Neural cell (in vitro differentiated cells): ENCODE measurements at regions not wholly inside any gene's neighbourhood (a gene's known extent, or its start where the extent isn't known, plus 50 kb on each side); places are given as distances from the start of the nearest gene placed in this dataset.

Experiments
- H2AFZ ChIP-seq: fragments of 200-600, 300-800 bp; sonication (generic), shearing (Covaris generic); 2 replicates; pipeline ENCODE4 v1.6.0; 2014; ENCODE audit warnings: low read depth, mild to moderate bottlenecking, antibody characterized with exemption, low read length, moderate library complexity
- H3F3A ChIP-seq: fragments of 200-600 bp; shearing (Covaris generic); 2 replicates; pipeline ENCODE4 v1.6.1; 2016; ENCODE audit warnings: mild to moderate bottlenecking, moderate library complexity, mixed read lengths, antibody characterized with exemption, low read length; ENCODE audit not compliant: insufficient read depth, poor library complexity, severe bottlenecking
- H3K27ac ChIP-seq: fragments of 200-600, 300-800 bp; sonication (generic), shearing (Covaris generic); 2 replicates; pipeline ENCODE4 v1.5.1; 2014; ENCODE audit warnings: mild to moderate bottlenecking, low read length, moderate library complexity
- H3K27me3 ChIP-seq: fragments of 300-800, 200-600 bp; sonication (generic), shearing (Covaris generic); 2 replicates; pipeline ENCODE4 v1.6.0; 2014; ENCODE audit warnings: mild to moderate bottlenecking, low read depth, low read length, moderate library complexity; ENCODE audit not compliant: insufficient read depth
- H3K36me3 ChIP-seq: fragments of 300-800, 200-600 bp; sonication (generic), shearing (Covaris generic); 2 replicates; pipeline ENCODE4 v1.5.1; 2014; ENCODE audit warnings: mild to moderate bottlenecking, antibody characterized with exemption, low read length, moderate library complexity; ENCODE audit not compliant: insufficient read depth
- H3K4me2 ChIP-seq: fragments of 300-800, 200-600 bp; sonication (generic), shearing (Covaris generic); 2 replicates; pipeline ENCODE4 v1.6.0; 2014; ENCODE audit warnings: mild to moderate bottlenecking, low read length
- H3K4me3 ChIP-seq: fragments of 300-800, 200-600 bp; sonication (generic), shearing (Covaris generic); 2 replicates; pipeline ENCODE4 v1.5.1; 2014; ENCODE audit warnings: mild to moderate bottlenecking, low read length, moderate library complexity
- H3K79me2 ChIP-seq: fragments of 200-600 bp; shearing (Covaris generic); replicated peaks from 2 replicates; pipeline ENCODE4 v1.6.0; 2014; ENCODE audit warnings: mild to moderate bottlenecking, low read length, moderate library complexity; ENCODE audit not compliant: insufficient read depth
- H3K9ac ChIP-seq: fragments of 300-800, 200-600 bp; sonication (generic), shearing (Covaris generic); 2 replicates; pipeline ENCODE4 v1.6.1; 2016; ENCODE audit warnings: mild to moderate bottlenecking, low read length, mixed read lengths
- H3K9me2 ChIP-seq: fragments of 200-600 bp; shearing (Covaris generic); 2 replicates; pipeline ENCODE4 v1.6.1; 2016; ENCODE audit warnings: mild to moderate bottlenecking, low read length, mixed read lengths; ENCODE audit not compliant: insufficient read depth
- H3K9me3 ChIP-seq: fragments of 200-600, 300-800 bp; sonication (generic), shearing (Covaris generic); 2 replicates; pipeline ENCODE4 v1.6.1; 2016; ENCODE audit warnings: mild to moderate bottlenecking, mixed run types, low read length, moderate library complexity, mixed read lengths
- H4K20me1 ChIP-seq: fragments of 200-600 bp; shearing (Covaris generic); 2 replicates; pipeline ENCODE4 v1.6.1; 2016; ENCODE audit warnings: mild to moderate bottlenecking, mixed run types; ENCODE audit not compliant: insufficient read depth
- CTCF ChIP-seq: fragments of 450-650 bp; IDR thresholded peaks from 2 replicates; pipeline ENCODE4 v1.5.1; 2014; ENCODE audit warnings: antibody characterized with exemption, mild to moderate bottlenecking, moderate library complexity; ENCODE audit not compliant: poor library complexity, severe bottlenecking
- EP300 ChIP-seq: fragments of 450-650 bp; conservative IDR thresholded peaks from 2 replicates; pipeline ENCODE4 v1.6.1; 2014; ENCODE audit warnings: antibody characterized with exemption, mild to moderate bottlenecking, moderate library complexity; ENCODE audit not compliant: poor library complexity, severe bottlenecking
- EZH2 ChIP-seq: fragments of 200-600, 300-800 bp; shearing (Covaris generic), sonication (generic); IDR thresholded peaks from 2 replicates; pipeline ENCODE4 v1.6.1; 2014; ENCODE audit warnings: antibody characterized with exemption, low read length, borderline replicate concordance, mild to moderate bottlenecking; ENCODE audit not compliant: insufficient read depth, poor library complexity, severe bottlenecking
- MXI1 ChIP-seq: fragments of 450-650 bp; conservative IDR thresholded peaks from 2 replicates; pipeline ENCODE4 v1.6.1; 2014; ENCODE audit warnings: antibody characterized with exemption, mild to moderate bottlenecking; ENCODE audit not compliant: poor library complexity, severe bottlenecking
- POLR2AphosphoS5 ChIP-seq: IDR thresholded peaks from 2 replicates; pipeline ENCODE4 v1.6.1; 2012
- RAD21 ChIP-seq: fragments of 450-650 bp; conservative IDR thresholded peaks from 2 replicates; pipeline ENCODE4 v1.6.1; 2014; ENCODE audit warnings: antibody characterized with exemption, mild to moderate bottlenecking, moderate library complexity
- REST ChIP-seq: IDR thresholded peaks from 2 replicates; pipeline ENCODE4 v1.6.1; 2012; ENCODE audit warnings: borderline replicate concordance
- SMC3 ChIP-seq: fragments of 450-650 bp; conservative IDR thresholded peaks from 2 replicates; pipeline ENCODE4 v1.6.1; 2014; ENCODE audit warnings: antibody characterized with exemption, mild to moderate bottlenecking, moderate library complexity; ENCODE audit not compliant: poor library complexity
- TAF1 ChIP-seq: IDR thresholded peaks from 2 replicates; pipeline ENCODE4 v1.6.1; 2012; ENCODE audit warnings: low read depth

- H3F3A ChIP-seq = no peaks in the 10 kb centered on the region
- H3K79me2 ChIP-seq = no peaks in the 10 kb centered on the region
- peak; percentile 28 for TF ChIP-seq RAD21
- TF ChIP-seq POLR2AphosphoS5 = peak; percentile 73
- no peak for TF ChIP-seq MXI1
- TF ChIP-seq CTCF = peak; percentile 49
- peak; percentile 13 for TF ChIP-seq SMC3
- H3K4me3 ChIP-seq = peak overlapping the region; percentile 77
- H3K9me3 ChIP-seq = no peaks in the 10 kb centered on the region
- no peaks in the 10 kb centered on the region for H3K9me2 ChIP-seq
- peak overlapping the region; percentile 73 for H3K9ac ChIP-seq
- no peak overlapping the region for H2AFZ ChIP-seq
- H3K4me2 ChIP-seq = no peak overlapping the region
- peak overlapping the region; percentile 34 for H3K27ac ChIP-seq
- H3K36me3 ChIP-seq = no peaks in the 10 kb centered on the region
- no peaks in the 10 kb centered on the region for H4K20me1 ChIP-seq
- H3K27me3 ChIP-seq = no peaks in the 10 kb centered on the region
These were observed 325.5 kb upstream of the F9 start for GRCh38 chrX:139204898-139205667.

GRCh38 chrX:139204571-139204897 is 326.0 kb upstream of the F9 start:
- TF ChIP-seq MXI1 (no peak), EP300 (no peak), RAD21 (no peak), EZH2 (no peak), TAF1 (no peak), POLR2AphosphoS5 (no peak), SMC3 (no peak), CTCF (no peak), REST (no peak)
- H3K36me3 ChIP-seq = no peaks in the 10 kb centered on the region
- no peak overlapping the region for H2AFZ ChIP-seq

More at GRCh38 chrX:139204571-139204897, 326.0 kb upstream of the F9 start:
- H3K9me3 ChIP-seq = no peaks in the 10 kb centered on the region
- H3K79me2 ChIP-seq = no peaks in the 10 kb centered on the region
- no peaks in the 10 kb centered on the region for H3K27me3 ChIP-seq
- no peaks in the 10 kb centered on the region for H3F3A ChIP-seq
- H3K4me3 ChIP-seq = peak overlapping the region; percentile 77
- H3K4me2 ChIP-seq = no peak overlapping the region
- H3K27ac ChIP-seq = peak overlapping the region; percentile 34
- H4K20me1 ChIP-seq = no peaks in the 10 kb centered on the region
- H3K9me2 ChIP-seq = no peaks in the 10 kb centered on the region
- H3K9ac ChIP-seq = peak overlapping the region; percentile 73
